ENCODE measurements at regions not wholly inside any gene's neighbourhood (a gene's known extent, or its start where the extent isn't known, plus 50 kb on each side); places are given as distances from the start of the nearest gene placed in this dataset.

GRCh38 chr18:47543080-47543479 is 291.6 kb upstream of the SKOR2 start:
- Histone ChIP-seq H3K36me3 (no peaks in the 10 kb centered on the region), H3K27ac (no peak overlapping the region), H3K4me3 (no peak overlapping the region), H3K4me1 (no peaks in the 10 kb centered on the region), H3K27me3 (no peaks in the 10 kb centered on the region), H3K9me3 (no peaks in the 10 kb centered on the region)
- no peak for TF ChIP-seq CTCF (IDR thresholded peaks at IDR 0.05)
- WGBS, 2 donors: 64 to 71% methylated on average over 3 of the region's 3 CpGs
- FAIRE-seq: no peak
- DNase-seq: no peak
- intact Hi-C loops (cut with DNase I): no loop called here
- no peak for ATAC-seq

DNA sequence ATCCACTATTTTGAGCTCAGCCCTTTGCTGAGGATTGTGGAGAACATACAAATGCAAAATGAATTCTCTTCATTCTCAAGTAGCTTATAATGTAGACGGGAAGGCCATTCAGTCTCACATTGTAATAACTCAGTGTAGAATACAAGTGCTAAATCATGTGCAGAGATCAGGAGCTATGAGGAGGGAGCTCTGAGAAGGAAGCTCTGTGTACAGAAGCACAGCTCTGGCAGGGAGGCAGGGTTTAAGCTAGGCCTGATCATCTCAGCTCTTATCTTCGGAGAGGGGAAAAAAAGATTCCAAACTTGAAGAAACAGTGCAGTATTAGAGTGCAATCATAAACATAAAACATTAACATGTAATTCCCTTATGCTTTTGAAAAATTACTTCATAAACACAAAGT is 291.1 kb upstream of the SKOR2 start:
- TF ChIP-seq CTCF (IDR thresholded peaks at IDR 0.05): no peak
- Histone ChIP-seq H3K27me3 (no peaks in the 10 kb centered on the region), H3K4me3 (no peak overlapping the region), H3K36me3 (no peaks in the 10 kb centered on the region), H3K9me3 (no peaks in the 10 kb centered on the region), H3K27ac (no peak overlapping the region), H3K4me1 (no peaks in the 10 kb centered on the region)
- FAIRE-seq (no peak), ATAC-seq (no peak), DNase-seq (no peak)
- intact Hi-C loops (cut with DNase I): no loop called here
- WGBS, 2 donors: 38 to 48% methylated on average over 2 of the region's 2 CpGs

DNA sequence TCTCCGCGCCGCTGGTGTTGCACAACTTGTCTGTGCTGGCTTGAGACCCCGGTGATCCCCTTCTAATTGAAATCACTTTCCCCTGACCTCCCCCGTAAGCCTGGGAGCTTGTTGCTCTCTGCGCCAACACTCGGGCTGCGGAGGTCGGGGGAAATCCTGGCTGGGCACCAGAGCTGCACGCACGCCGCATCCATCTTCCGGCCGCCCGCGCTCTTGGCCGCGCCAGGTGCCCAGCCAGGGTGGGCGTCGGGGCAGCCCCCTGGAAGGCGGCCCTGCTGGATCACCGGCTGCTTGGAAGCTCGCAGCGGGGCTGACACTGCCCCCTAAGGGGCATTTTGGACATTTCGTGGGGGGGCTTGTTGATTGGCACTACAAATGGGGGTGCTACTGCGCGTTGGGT is 280.3 kb upstream of the SKOR2 start:
- no peak for DNase-seq
- 11% methylated on average over 27 of the region's 27 CpGs for WGBS, 2 donors
- ATAC-seq: no peak
- no peaks in the 10 kb centered on the region for H3K36me3 ChIP-seq
- intact Hi-C loops (cut with DNase I): no loop called here
- no peak for TF ChIP-seq CTCF (IDR thresholded peaks at IDR 0.05)
- no peak overlapping the region for H3K27ac ChIP-seq
- H3K4me1 ChIP-seq: no peaks in the 10 kb centered on the region
- H3K9me3 ChIP-seq: no peaks in the 10 kb centered on the region
- H3K27me3 ChIP-seq: peaks cover 0 to 11% (median 3%) of the 10 kb centered on the region in 4 donors
- no peak overlapping the region for H3K4me3 ChIP-seq
- FAIRE-seq: no peak

GRCh38 chr18:47530695-47531094 is 279.2 kb upstream of the SKOR2 start:
- 55 to 69% methylated on average over 3 of the region's 3 CpGs for WGBS, 2 donors

GRCh38 chr18:47528343-47528742 is 276.9 kb upstream of the SKOR2 start:
- TF ChIP-seq CTCF (IDR thresholded peaks at IDR 0.05): no peak

More at GRCh38 chr18:47530695-47531094, 279.2 kb upstream of the SKOR2 start:
- DNase-seq: no peak
- Histone ChIP-seq H3K27ac (no peak overlapping the region), H3K36me3 (no peaks in the 10 kb centered on the region), H3K9me3 (no peaks in the 10 kb centered on the region), H3K4me1 (no peaks in the 10 kb centered on the region), H3K27me3 (peaks cover 0 to 11% (median 3%) of the 10 kb centered on the region in 4 donors), H3K4me3 (no peak overlapping the region)
- no peak for TF ChIP-seq CTCF (IDR thresholded peaks at IDR 0.05)
- ATAC-seq: no peak
- FAIRE-seq: no peak
- intact Hi-C loops (cut with DNase I): no loop called here

More at GRCh38 chr18:47528343-47528742, 276.9 kb upstream of the SKOR2 start:
- 61 to 70% methylated on average over 1 of the region's 1 CpG for WGBS, 2 donors
- intact Hi-C loops (cut with DNase I): no loop called here
- Histone ChIP-seq H3K4me1 (no peaks in the 10 kb centered on the region), H3K27ac (no peak overlapping the region), H3K36me3 (no peaks in the 10 kb centered on the region), H3K4me3 (no peak overlapping the region), H3K9me3 (no peaks in the 10 kb centered on the region), H3K27me3 (peaks cover 0 to 7% (median 1%) of the 10 kb centered on the region in 4 donors)
- no peak for FAIRE-seq
- no peak for ATAC-seq
- no peak for DNase-seq
